Lower lobe of right lung (tissue), 2 donors: ENCODE measurements at regions not wholly inside any gene's neighbourhood (a gene's known extent, or its start where the extent isn't known, plus 50 kb on each side); places are given as distances from the start of the nearest gene placed in this dataset.

Experiments
- ATAC-seq, 2 donors: fragments of 200-7000 bp; cut with Tn5 transposase; one replicate each; pipeline ENCODE4 v1.9.1; 2020 to 2022; ENCODE audit warnings: mild to moderate bottlenecking in 2 of 2, moderate library complexity in 2 of 2
- DNase-seq: peaks from one replicate; pipeline ENCODE4 v3.0.0-alpha.2; 2020
- H3K27ac ChIP-seq: fragments of 200-600 bp; one replicate; pipeline ENCODE4 v1.8.0; 2022
- H3K27me3 ChIP-seq: fragments of 200-600 bp; one replicate; pipeline ENCODE4 v1.8.0; 2022; ENCODE audit warnings: low read depth
- H3K36me3 ChIP-seq: fragments of 200-600 bp; one replicate; pipeline ENCODE4 v1.8.0; 2022; ENCODE audit warnings: mild to moderate bottlenecking
- H3K4me1 ChIP-seq: fragments of 200-600 bp; one replicate; pipeline ENCODE4 v1.8.0; 2022
- H3K4me3 ChIP-seq: fragments of 200-600 bp; one replicate; pipeline ENCODE4 v1.8.0; 2022; ENCODE audit warnings: mild to moderate bottlenecking
- H3K9me3 ChIP-seq: fragments of 200-600 bp; one replicate; pipeline ENCODE4 v1.8.0; 2022
- CTCF ChIP-seq: fragments of 200-600 bp; IDR thresholded peaks from one replicate; pipeline ENCODE4 v1.8.0; 2022; ENCODE audit warnings: antibody characterized with exemption, mild to moderate bottlenecking
- intact Hi-C: fragments of 100-400 bp; cut with DNase I; formaldehyde crosslinking; loops from one replicate; pipeline ENCODE4 v1.11.0; 2022
- donor health status: DM: no; HTN: yes; CAD: no; lungs with severe emphysema.

- intact Hi-C loops = no loop called here
- H3K9me3 ChIP-seq = no peaks in the 10 kb centered on the region
- H3K4me3 ChIP-seq = no peak overlapping the region
- H3K27me3 ChIP-seq = no peaks in the 10 kb centered on the region
- H3K4me1 ChIP-seq = peaks cover 8% of the 10 kb centered on the region
- H3K27ac ChIP-seq = no peak overlapping the region
- DNase-seq (no peak), ATAC-seq (peak; percentile 51 to 71)
- no peak for TF ChIP-seq CTCF
- H3K36me3 ChIP-seq = no peaks in the 10 kb centered on the region
Measured at GRCh38 chr2:215611609-215612386, 175.9 kb upstream of the FN1 start.

- Histone ChIP-seq H3K27ac (no peak overlapping the region), H3K4me3 (no peak overlapping the region), H3K9me3 (no peaks in the 10 kb centered on the region), H3K27me3 (no peaks in the 10 kb centered on the region), H3K36me3 (no peaks in the 10 kb centered on the region), H3K4me1 (peaks cover 8% of the 10 kb centered on the region)
- DNase-seq (no peak), ATAC-seq (peak in 1 of 2 donors; percentile 17)
- no peak for TF ChIP-seq CTCF
- intact Hi-C loops = no loop called here
Measured at GRCh38 chr2:215609089-215610032, 173.5 kb upstream of the FN1 start.

GRCh38 chr2:215607766-215608165, 171.9 kb upstream of the FN1 start:
- no peaks in the 10 kb centered on the region for H3K27me3 ChIP-seq
- no peaks in the 10 kb centered on the region for H3K9me3 ChIP-seq
- H3K27ac ChIP-seq = no peak overlapping the region
- ATAC-seq = no peak
- H3K36me3 ChIP-seq = no peaks in the 10 kb centered on the region
- peaks cover 1% of the 10 kb centered on the region for H3K4me1 ChIP-seq
- intact Hi-C loops = no loop called here
- no peak for DNase-seq
- H3K4me3 ChIP-seq = no peak overlapping the region
- TF ChIP-seq CTCF = no peak

GRCh38 chr2:215606219-215606618, 170.4 kb upstream of the FN1 start:
- Histone ChIP-seq H3K36me3 (no peaks in the 10 kb centered on the region), H3K4me3 (no peak overlapping the region), H3K4me1 (no peaks in the 10 kb centered on the region), H3K9me3 (no peaks in the 10 kb centered on the region), H3K27me3 (no peaks in the 10 kb centered on the region), H3K27ac (no peak overlapping the region)
- intact Hi-C loops = no loop called here
- DNase-seq = no peak
- no peak for TF ChIP-seq CTCF
- no peak for ATAC-seq

- no peaks in the 10 kb centered on the region for H3K9me3 ChIP-seq
- intact Hi-C loops = no loop called here
Measured at GRCh38 chr2:215605214-215605613, 169.3 kb upstream of the FN1 start.

More at GRCh38 chr2:215605214-215605613, 169.3 kb upstream of the FN1 start:
- no peaks in the 10 kb centered on the region for H3K36me3 ChIP-seq
- TF ChIP-seq CTCF = no peak
- ATAC-seq (no peak), DNase-seq (no peak)
- no peak overlapping the region for H3K27ac ChIP-seq
- H3K4me1 ChIP-seq = no peaks in the 10 kb centered on the region
- no peak overlapping the region for H3K4me3 ChIP-seq
- no peaks in the 10 kb centered on the region for H3K27me3 ChIP-seq
